DMS53 treated with DMSO at 0.1 percent for 48 hours (cell line): ENCODE measurements at regions not wholly inside any gene's neighbourhood (a gene's known extent, or its start where the extent isn't known, plus 50 kb on each side); places are given as distances from the start of the nearest gene placed in this dataset.
A peak's percentile ranks its signal among the peaks of the same experiment; 100 is the strongest.

ENCODE experiments used
- DNase-seq: peaks from one replicate; lab custom pipeline; 2025; ENCODE audit not compliant: unreplicated experiment; lab: John Stamatoyannopoulos, UW

DNA sequence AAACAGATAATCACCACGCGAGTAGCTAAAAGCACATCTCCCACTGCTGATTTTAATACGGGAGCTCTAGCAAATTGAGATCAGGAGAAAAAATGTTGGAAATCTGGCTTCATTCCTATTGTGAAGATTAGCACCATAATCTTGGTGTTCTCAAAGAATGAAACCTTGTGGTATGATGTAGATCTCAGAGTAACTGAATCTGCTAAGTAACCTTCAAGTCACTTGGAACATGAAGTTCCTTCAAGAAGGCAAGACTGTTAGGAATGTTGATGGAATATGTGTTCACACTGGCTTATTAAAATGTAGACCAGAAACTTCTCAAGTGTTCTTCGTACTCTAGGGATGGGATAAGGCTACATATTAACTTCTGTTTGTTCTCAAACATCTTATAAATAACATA lies 117.4 kb upstream of the CHRM3 start:
- DNase-seq, result no peak

DNA sequence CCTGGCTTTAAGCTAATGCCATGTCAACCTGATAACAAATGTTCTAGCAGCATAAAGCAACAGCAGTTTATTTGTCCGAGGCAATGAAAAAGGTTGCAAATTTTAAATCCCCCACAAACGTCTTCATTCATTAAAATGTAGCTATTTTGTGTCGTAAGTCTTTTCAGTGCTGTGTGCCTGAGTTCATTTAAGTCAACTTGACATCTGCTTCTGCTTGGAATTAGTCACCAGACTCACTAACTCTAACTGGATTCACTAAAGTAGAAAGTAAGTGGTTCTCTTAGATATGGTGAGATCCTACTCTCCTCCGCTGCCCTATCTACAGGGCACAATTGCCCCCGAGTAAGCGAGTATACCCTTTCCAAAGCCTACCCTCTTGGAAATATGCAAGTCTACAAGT lies 118.4 kb upstream of the CHRM3 start:
- DNase-seq, result no peak

DNA sequence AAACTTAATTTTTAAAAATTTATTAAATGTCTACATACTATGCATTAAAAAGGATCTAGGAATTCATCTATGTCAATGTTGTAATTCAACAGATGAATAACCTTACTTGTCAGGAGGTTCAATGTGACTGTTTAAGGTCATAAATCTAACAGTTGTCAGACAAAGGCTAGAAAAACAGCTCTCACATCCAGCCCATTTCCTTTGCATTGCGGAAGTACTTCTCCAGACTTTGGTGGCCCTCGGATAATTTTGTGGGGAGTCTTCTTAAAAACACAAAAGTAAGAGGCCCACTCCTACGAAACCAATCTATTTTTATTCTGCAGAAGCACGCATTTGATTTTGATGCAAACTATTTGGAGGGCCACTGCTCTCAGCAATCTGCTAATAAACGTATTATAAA lies 122.6 kb upstream of the CHRM3 start:
- no peak for DNase-seq

DNA sequence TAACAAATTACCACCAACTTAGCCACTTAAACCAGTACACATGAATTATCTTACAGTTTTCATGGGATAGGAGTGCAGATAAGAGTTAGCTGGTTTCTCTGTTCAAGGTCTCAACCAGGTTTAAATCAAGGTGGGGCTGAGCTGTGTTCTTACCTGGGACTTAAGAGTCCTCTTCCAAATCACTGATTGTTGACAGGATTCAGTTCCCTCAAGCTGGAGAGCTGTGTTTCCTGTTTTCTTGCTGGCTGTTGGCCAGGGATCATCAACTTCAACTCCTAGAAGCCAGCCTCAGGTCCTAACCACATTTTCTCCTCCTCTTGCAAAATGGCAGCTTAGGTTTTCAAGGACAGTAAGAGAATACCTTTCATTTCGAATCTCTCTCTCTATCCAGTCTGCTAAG lies 123.8 kb upstream of the CHRM3 start:
- DNase-seq, result no peak

DNA sequence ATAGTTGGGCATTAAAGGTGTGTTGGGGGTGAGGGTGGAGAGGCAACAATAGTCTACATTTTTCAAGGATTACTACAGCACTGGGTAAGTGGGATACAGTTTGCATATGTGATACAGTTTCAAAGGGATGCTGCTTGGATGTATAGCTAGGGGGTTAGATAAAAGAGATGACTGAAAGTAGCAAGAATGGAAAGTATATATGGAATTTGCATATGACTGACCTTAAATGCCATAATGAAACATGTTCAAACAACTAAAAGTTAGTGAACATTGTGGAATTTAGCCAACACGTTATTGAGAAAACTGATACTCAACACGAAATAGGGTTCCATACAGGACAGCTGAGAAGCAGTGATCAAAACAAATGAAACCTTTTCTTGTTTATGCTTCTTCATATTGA lies 124.8 kb upstream of the CHRM3 start:
- DNase-seq, result no peak

DNA sequence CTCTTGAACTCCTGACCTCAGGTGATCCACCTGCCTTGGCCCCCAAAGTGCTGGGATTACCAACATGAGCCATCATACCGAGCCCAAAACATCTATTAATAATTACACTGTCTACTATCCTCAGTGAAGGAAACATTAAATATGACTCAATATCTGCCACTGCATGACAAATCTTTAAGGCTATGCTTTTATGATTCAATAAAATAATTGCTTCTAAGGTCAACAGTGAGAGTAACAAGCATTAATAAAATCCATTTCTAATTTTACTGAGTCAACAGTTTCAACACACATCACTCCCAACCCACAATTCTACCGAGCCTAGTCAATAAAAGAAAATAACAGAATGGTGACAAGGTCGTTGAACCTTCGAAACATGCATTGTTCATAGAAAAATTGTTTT lies 125.5 kb upstream of the CHRM3 start:
- no peak for DNase-seq

DNA sequence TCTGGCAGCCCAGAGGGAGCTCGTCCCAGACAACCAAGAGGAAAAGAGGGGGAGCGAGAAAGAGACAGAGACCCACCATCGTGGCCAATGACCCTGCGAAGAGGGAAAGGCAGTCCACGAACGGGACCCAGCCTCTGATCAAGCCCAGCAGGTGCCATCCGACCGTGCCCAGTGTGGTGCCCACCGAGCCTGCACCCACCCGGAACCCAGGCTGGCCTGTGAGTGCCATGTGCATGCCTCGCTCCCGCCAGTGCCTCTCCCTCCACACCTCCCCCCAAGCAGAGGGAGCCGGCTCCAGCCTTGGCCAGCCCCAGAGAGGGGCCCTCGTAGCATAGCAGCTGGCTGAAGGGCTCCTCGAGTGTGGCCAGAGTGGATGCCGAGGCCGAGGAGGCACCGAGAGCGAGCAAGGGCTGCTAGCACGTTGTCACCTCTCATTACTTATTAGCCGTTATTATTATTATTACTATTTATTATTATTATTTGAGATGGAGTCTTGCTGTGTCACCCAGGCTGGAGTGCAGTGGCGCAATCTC lies 130.7 kb upstream of the CHRM3 start:
- no peak for DNase-seq

DNA sequence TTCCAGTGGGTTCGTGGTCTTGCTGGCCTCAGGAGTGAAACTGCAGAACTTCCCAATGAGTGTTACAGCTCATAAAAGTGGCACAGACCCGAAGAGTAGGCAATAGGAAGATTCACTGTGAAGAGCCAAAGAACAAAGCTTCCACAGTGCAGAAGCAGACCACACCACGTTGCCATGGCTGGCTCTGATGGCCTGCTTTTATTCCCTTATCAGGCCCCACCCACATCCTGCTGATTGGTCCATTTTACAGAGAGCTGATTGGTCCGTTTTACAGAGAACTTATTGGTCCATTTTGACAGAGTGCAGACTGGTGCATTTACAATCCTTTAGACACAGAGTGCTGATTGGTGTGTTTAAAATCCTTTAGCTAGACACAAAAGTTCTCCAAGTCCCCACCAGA lies 131.4 kb upstream of the CHRM3 start:
- DNase-seq, result no peak

DNA sequence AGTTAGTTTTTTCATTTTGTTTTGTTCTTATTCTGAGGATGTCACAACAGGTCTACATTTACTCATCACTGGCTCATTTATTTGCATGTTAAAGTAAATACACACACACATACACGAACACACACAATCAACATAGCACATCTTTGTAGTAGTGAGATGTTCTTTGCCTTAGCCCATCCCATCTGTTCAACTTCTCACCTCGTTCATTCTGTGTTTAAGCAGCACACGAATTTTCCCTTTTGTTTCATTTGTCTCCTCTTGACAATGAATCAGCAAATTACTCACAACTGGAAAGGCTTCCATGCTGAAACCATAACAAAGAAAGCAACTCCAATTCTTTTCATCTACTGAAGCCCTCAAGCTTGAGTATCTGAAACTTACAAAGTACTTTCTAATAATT lies 133.3 kb upstream of the CHRM3 start:
- DNase-seq, result peak; percentile 9

DNA sequence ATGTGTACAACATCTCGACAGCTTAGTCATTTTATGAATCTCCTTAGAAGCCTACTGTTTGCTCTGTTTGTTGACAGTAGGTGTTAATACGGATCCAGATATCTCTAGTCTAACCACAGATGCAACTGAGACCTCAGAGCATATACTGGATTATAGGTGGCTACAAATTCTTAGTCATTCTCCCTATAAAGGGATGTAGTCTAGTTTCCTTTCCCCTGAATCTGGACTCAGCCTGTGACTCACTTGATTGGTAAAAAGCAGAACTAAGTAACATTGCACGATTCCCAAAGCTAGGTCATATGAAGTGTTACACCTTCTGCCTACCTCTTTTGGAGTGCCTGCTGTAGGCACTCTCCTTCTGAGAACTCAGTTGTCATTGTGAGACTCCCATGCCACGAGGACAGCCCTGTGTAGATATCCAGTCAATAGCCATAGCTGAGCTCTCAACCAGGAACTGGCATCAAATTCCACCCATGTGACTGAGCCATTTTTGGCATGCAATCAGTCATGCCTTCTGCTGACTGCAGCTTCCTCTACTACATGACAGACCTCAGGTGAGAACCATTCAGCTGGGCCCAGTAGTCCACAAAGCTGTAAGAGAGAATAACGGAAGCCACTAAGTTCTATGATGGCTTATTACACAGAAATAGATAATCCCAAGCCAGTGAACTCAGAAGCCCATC lies 135.9 kb upstream of the CHRM3 start:
- peak; percentile 9 for DNase-seq

DNA sequence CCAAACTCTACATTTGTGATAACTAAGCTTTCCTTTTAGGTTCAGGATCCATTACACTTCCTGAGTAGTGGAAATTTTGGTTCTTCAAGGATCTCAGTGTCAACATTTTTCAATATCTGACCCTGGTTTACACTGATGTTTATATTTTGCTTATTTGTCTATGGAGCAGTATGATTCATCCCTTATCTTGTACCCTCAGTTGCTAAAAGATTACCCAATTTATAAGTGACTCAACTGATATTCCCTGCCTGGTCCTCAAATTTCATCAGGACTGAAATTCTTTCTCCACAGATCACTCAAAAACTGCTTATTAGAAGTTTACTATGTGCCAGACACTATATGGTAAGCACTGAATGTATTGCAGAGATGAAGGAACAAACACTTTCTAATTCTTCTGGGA lies 139.1 kb upstream of the CHRM3 start:
- no peak for DNase-seq

DNA sequence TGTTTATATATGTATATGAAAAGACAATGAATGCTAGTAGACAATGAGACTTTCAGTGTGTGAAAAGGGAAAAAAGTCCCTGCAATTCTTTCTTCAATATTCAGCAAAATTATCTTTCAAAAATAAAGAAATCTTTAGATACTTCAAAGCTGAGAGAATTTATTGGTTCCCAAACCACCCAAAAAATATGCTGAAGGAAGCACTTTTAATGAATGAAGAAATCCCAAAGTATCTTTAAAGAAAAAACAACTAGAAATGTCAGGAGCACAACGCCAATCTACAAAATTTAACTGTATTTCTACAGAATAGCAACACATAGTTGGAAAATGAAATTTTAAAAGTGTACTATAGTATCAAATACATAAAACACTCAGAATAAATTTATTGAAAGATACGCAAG lies 142.3 kb upstream of the CHRM3 start:
- no peak for DNase-seq

DNA sequence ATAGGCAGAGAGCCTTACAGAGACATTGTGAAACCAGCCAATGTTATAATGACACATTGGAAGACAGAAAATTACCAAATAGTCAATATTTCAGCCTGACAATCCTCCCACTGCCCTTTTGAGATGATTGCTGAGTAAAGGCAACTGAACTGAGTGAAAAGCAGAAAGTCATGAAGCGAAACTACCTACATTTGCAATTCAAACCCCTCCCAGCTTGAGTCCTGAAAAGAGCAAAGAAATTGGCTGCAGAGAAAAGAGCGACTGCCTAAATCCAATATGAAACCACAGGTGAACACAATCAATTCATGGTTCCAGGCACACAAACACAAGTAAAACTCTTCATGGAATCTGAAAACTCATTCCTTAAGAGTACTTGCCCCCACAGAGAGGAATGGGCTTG lies 143.4 kb upstream of the CHRM3 start:
- DNase-seq, result no peak

DNA sequence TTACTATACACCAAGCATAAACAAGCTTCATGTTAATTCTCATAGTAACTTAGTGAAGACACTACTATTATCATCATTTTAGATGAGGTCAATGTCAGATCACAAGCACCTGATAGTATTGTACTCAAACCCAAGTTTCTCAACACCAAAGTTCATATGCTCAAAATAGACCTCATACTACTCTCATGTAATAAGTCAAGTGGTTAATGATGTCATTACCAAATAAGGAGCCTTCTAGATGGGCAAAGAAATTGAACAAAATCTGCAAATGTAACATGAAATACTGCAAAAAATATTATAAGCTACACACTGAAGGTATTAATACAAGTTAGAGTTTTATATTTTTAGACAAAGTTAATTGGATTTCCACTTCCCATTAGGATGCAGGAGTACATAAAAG lies 144.0 kb upstream of the CHRM3 start:
- no peak for DNase-seq

DNA sequence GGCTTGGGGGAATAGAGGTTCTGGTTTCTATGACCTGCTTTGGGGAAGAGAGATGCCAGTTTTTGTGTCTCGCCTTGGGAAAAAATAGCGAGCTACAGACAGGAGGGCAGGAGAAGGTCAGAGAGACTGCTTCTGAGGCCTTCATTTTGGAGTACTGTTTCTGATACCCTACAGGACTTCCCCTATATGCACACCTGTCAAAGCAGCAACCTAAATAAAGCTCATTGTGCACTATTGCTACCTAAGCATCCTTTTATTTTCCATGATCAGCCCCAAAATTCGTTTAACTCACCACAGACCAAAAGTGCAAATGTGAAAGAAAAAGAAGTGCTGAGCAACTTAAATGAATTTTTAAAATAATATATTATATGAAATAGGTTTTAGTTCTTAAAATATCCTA lies 145.6 kb upstream of the CHRM3 start:
- no peak for DNase-seq

DNA sequence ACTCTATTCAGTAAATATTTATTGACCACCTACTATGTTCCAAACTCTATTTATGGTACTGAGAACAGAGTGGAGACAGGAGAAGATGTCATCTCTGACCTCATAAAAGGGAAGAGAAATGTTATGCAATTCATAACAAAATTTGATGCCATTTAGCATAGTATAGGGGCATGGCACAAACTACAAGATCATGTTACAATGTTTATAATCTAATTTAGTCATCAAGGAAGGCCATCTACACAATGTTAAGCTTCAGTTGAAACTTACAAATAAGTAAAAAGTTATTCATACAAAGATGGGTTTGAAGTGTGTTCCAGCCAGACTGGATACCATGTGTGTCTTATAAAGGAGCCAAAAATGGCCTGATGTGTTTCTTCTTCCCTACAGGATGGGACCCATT lies 146.8 kb upstream of the CHRM3 start:
- DNase-seq, result no peak

DNA sequence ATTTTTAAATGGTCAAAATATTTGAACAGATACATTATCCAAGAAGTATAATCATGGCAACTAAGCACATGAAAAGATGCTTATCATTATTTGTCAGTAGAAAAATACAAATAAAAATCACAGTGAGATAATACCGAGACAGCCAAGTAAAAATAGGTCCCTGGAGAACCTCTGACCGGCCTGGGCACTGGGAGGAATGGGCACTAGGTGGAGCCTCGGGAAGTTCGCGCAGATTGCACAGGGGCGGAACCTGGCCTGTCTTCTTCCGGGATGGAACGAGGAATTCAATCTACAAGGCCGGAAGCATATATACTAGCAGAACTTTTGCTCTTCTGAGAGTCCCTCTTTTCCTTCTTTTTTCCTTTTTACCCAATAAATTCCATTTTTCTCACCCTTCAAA lies 148.5 kb upstream of the CHRM3 start:
- no peak for DNase-seq

DNA sequence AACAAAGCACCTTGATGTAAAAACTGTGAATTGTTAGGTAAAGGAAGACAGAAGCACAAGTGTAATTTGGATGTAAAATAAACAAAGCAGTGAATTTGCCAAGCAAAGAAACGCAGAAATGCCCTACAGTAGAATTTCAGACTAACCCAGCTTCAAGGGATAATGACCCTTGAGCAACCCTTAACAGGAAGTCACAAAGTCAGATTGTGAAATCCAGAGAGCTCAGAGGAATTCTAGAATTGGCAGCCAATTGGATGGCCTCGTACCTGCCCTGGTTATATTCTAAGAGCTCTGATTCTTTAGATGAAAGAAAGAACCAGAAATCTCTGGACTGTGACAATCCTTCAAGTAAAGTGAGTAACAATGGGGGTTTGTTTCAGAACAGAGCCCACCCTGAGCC lies 152.7 kb upstream of the CHRM3 start:
- no peak for DNase-seq

DNA sequence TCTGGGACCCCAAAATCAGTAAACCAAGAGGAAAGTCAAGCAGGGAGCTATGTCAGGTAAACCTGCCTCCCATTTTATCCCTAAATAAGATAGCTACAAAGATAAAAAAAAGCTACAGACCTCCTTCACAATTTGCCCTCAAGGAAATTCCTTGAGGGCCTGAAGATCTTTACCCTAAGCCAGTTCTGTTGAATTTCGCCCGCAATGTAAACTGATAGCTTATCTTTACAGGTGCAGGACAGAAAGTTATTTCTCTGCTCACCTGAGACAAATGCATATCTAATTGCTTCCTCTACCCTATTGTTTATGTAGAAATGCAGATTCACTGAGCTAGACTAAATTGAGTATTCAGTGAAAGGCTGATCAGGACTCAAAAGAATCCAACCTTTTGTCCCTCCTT lies 153.4 kb upstream of the CHRM3 start:
- no peak for DNase-seq

DNA sequence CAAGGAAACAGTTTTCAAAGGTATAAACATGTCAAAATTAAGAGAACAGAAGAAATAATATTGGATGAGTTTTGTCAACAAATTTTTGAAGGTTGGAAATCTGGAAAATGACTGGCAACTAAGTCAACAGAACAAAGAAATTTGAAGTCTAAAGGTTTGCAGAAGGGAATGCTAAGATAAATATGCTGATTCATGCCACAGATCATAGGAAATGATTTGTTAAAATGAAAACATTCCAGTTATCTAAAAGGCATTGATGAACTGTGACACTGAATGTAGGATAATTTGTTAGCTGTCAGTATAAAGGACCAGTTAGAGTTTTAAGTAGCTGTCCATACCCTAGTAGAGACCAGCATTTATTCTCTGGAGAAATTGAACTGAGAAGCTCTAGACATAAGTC lies 157.9 kb upstream of the CHRM3 start:
- no peak for DNase-seq

DNA sequence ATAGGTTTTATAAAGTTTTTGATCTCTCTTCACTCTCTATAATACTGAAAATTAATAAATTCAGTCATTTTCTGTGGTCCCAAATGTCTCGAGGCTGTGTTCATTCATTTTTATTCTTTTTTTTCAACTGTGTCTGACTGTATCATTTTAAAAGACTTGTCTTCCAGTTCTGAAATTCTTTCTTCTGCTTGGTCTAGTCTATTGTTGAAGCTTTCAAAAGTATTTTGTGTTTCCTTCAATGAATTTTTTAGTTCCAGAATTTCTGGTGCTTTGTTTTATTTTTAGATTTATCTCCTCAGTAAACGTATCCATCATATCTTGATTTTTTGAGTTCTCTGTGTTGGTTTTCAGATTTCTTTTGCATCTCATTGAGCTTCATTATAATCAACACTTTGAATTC lies 161.0 kb upstream of the CHRM3 start:
- no peak for DNase-seq

DNA sequence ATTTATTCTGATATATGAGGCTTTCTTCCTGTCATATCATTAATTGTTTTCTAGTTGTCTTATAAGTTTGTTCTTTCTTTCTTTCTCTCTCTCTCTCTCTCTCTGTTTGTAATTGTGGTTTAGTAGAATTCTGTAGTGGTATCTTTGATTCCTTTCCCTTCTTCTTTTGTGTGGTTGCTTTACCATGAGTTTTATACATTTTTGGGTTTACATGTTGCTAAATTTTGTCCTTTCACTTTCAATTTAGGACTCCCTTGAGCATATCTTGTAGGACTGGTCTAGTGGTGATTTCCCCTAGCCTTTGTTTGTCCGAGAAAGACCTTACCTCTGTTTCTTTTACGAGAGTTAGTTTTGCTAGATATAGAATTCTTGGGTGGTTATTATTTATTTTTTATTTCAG lies 162.3 kb upstream of the CHRM3 start:
- no peak for DNase-seq

DNA sequence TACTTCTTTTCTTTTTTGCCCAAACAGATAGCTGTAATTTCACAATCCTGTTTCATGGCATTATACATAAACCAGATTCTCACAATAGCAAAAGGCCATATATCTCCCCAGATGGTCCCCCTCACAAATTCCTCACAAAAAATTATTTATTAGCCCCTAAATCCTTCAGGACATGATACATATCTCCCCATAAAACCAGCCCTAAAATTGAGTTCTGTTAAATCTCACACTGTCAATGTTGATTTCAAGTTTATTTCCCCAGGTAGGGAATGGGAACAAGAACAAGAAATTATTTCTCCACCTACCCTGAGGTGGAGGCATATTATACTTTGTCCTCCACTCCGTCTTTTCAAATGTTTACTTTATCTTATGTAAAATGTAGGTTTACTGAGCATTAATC lies 163.4 kb upstream of the CHRM3 start:
- no peak for DNase-seq

DNA sequence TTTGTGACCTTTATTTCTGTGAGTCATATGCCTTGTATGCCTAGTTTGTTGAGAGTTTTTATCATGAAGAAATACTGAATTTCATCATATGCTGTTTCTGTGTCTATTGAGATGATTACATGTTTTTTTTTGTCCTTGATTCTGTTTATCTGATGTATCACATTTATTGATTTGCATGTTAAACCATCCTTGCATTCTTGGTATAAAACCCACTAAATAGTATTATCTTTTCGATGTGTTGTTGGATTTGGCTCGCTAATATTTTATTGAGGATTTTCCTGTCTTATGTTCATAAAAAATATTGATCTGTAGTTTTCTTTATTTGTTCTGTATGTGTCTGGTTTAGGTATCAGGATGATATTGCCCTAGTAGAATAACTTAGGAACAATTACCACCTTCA lies 164.7 kb upstream of the CHRM3 start:
- no peak for DNase-seq
